Neural cell (in vitro differentiated cells): ENCODE measurements at regions not wholly inside any gene's neighbourhood (a gene's known extent, or its start where the extent isn't known, plus 50 kb on each side); places are given as distances from the start of the nearest gene placed in this dataset.

ENCODE experiments used
- H2AFZ ChIP-seq: fragments of 200-600, 300-800 bp; sonication (generic), shearing (Covaris generic); 2 replicates; pipeline ENCODE4 v1.6.0; 2014; ENCODE audit warnings: low read depth, mild to moderate bottlenecking, antibody characterized with exemption, low read length, moderate library complexity
- H3F3A ChIP-seq: fragments of 200-600 bp; shearing (Covaris generic); 2 replicates; pipeline ENCODE4 v1.6.1; 2016; ENCODE audit warnings: mild to moderate bottlenecking, moderate library complexity, mixed read lengths, antibody characterized with exemption, low read length; ENCODE audit not compliant: insufficient read depth, poor library complexity, severe bottlenecking
- H3K27ac ChIP-seq: fragments of 200-600, 300-800 bp; sonication (generic), shearing (Covaris generic); 2 replicates; pipeline ENCODE4 v1.5.1; 2014; ENCODE audit warnings: mild to moderate bottlenecking, low read length, moderate library complexity
- H3K27me3 ChIP-seq: fragments of 300-800, 200-600 bp; sonication (generic), shearing (Covaris generic); 2 replicates; pipeline ENCODE4 v1.6.0; 2014; ENCODE audit warnings: mild to moderate bottlenecking, low read depth, low read length, moderate library complexity; ENCODE audit not compliant: insufficient read depth
- H3K36me3 ChIP-seq: fragments of 300-800, 200-600 bp; sonication (generic), shearing (Covaris generic); 2 replicates; pipeline ENCODE4 v1.5.1; 2014; ENCODE audit warnings: mild to moderate bottlenecking, antibody characterized with exemption, low read length, moderate library complexity; ENCODE audit not compliant: insufficient read depth
- H3K4me2 ChIP-seq: fragments of 300-800, 200-600 bp; sonication (generic), shearing (Covaris generic); 2 replicates; pipeline ENCODE4 v1.6.0; 2014; ENCODE audit warnings: mild to moderate bottlenecking, low read length
- H3K4me3 ChIP-seq: fragments of 300-800, 200-600 bp; sonication (generic), shearing (Covaris generic); 2 replicates; pipeline ENCODE4 v1.5.1; 2014; ENCODE audit warnings: mild to moderate bottlenecking, low read length, moderate library complexity
- H3K79me2 ChIP-seq: fragments of 200-600 bp; shearing (Covaris generic); replicated peaks from 2 replicates; pipeline ENCODE4 v1.6.0; 2014; ENCODE audit warnings: mild to moderate bottlenecking, low read length, moderate library complexity; ENCODE audit not compliant: insufficient read depth
- H3K9ac ChIP-seq: fragments of 300-800, 200-600 bp; sonication (generic), shearing (Covaris generic); 2 replicates; pipeline ENCODE4 v1.6.1; 2016; ENCODE audit warnings: mild to moderate bottlenecking, low read length, mixed read lengths
- H3K9me2 ChIP-seq: fragments of 200-600 bp; shearing (Covaris generic); 2 replicates; pipeline ENCODE4 v1.6.1; 2016; ENCODE audit warnings: mild to moderate bottlenecking, low read length, mixed read lengths; ENCODE audit not compliant: insufficient read depth
- H3K9me3 ChIP-seq: fragments of 200-600, 300-800 bp; sonication (generic), shearing (Covaris generic); 2 replicates; pipeline ENCODE4 v1.6.1; 2016; ENCODE audit warnings: mild to moderate bottlenecking, mixed run types, low read length, moderate library complexity, mixed read lengths
- H4K20me1 ChIP-seq: fragments of 200-600 bp; shearing (Covaris generic); 2 replicates; pipeline ENCODE4 v1.6.1; 2016; ENCODE audit warnings: mild to moderate bottlenecking, mixed run types; ENCODE audit not compliant: insufficient read depth
- EP300 ChIP-seq: fragments of 450-650 bp; conservative IDR thresholded peaks from 2 replicates; pipeline ENCODE4 v1.6.1; 2014; ENCODE audit warnings: antibody characterized with exemption, mild to moderate bottlenecking, moderate library complexity; ENCODE audit not compliant: poor library complexity, severe bottlenecking
- EZH2 ChIP-seq: fragments of 200-600, 300-800 bp; shearing (Covaris generic), sonication (generic); IDR thresholded peaks from 2 replicates; pipeline ENCODE4 v1.6.1; 2014; ENCODE audit warnings: antibody characterized with exemption, low read length, borderline replicate concordance, mild to moderate bottlenecking; ENCODE audit not compliant: insufficient read depth, poor library complexity, severe bottlenecking
- MXI1 ChIP-seq: fragments of 450-650 bp; conservative IDR thresholded peaks from 2 replicates; pipeline ENCODE4 v1.6.1; 2014; ENCODE audit warnings: antibody characterized with exemption, mild to moderate bottlenecking; ENCODE audit not compliant: poor library complexity, severe bottlenecking
- POLR2AphosphoS5 ChIP-seq: IDR thresholded peaks from 2 replicates; pipeline ENCODE4 v1.6.1; 2012
- RAD21 ChIP-seq: fragments of 450-650 bp; conservative IDR thresholded peaks from 2 replicates; pipeline ENCODE4 v1.6.1; 2014; ENCODE audit warnings: antibody characterized with exemption, mild to moderate bottlenecking, moderate library complexity
- SMC3 ChIP-seq: fragments of 450-650 bp; conservative IDR thresholded peaks from 2 replicates; pipeline ENCODE4 v1.6.1; 2014; ENCODE audit warnings: antibody characterized with exemption, mild to moderate bottlenecking, moderate library complexity; ENCODE audit not compliant: poor library complexity
- TAF1 ChIP-seq: IDR thresholded peaks from 2 replicates; pipeline ENCODE4 v1.6.1; 2012; ENCODE audit warnings: low read depth
- TF ChIP-seq, protein P1 (sequence below): IDR thresholded peaks from 2 replicates; pipeline ENCODE4 v1.6.1; 2012; ENCODE audit warnings: borderline replicate concordance
- TF ChIP-seq, protein P2 (sequence below): fragments of 450-650 bp; IDR thresholded peaks from 2 replicates; pipeline ENCODE4 v1.5.1; 2014; ENCODE audit warnings: antibody characterized with exemption, mild to moderate bottlenecking, moderate library complexity; ENCODE audit not compliant: poor library complexity, severe bottlenecking

DNA sequence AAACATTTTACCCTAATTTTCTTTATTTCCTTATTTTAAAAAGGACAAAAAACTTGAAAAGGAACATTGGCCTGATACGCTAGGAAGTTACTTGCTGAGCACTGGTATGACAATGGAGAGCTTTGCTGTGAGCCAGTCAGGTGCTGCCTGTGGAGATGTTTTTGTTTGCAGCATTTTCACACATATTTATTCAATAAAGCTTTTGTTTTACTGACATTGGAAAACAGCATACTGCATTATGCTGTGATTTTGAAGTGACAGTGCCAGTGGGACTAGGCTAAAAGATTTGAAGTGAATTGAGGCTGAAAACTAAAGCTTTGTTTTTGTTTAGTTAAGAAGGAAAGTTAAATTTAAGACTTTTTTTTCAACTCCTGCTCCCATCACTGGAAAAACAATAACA lies 470.7 kb upstream of the ZEB2 start:
- Histone ChIP-seq H3K36me3 (no peaks in the 10 kb centered on the region), H4K20me1 (no peaks in the 10 kb centered on the region), H3K79me2 (no peaks in the 10 kb centered on the region), H3F3A (no peaks in the 10 kb centered on the region), H3K9ac (no peak overlapping the region), H3K9me3 (peaks cover 4% of the 10 kb centered on the region), H3K4me3 (no peak overlapping the region), H2AFZ (no peak overlapping the region), H3K27ac (no peak overlapping the region), H3K4me2 (no peak overlapping the region), H3K27me3 (no peaks in the 10 kb centered on the region), H3K9me2 (no peaks in the 10 kb centered on the region)
- TF ChIP-seq MXI1 (no peak), TAF1 (no peak), POLR2AphosphoS5 (no peak), EP300 (no peak), RAD21 (no peak), EZH2 (no peak), SMC3 (no peak)
- TF ChIP-seq, protein P1, sequence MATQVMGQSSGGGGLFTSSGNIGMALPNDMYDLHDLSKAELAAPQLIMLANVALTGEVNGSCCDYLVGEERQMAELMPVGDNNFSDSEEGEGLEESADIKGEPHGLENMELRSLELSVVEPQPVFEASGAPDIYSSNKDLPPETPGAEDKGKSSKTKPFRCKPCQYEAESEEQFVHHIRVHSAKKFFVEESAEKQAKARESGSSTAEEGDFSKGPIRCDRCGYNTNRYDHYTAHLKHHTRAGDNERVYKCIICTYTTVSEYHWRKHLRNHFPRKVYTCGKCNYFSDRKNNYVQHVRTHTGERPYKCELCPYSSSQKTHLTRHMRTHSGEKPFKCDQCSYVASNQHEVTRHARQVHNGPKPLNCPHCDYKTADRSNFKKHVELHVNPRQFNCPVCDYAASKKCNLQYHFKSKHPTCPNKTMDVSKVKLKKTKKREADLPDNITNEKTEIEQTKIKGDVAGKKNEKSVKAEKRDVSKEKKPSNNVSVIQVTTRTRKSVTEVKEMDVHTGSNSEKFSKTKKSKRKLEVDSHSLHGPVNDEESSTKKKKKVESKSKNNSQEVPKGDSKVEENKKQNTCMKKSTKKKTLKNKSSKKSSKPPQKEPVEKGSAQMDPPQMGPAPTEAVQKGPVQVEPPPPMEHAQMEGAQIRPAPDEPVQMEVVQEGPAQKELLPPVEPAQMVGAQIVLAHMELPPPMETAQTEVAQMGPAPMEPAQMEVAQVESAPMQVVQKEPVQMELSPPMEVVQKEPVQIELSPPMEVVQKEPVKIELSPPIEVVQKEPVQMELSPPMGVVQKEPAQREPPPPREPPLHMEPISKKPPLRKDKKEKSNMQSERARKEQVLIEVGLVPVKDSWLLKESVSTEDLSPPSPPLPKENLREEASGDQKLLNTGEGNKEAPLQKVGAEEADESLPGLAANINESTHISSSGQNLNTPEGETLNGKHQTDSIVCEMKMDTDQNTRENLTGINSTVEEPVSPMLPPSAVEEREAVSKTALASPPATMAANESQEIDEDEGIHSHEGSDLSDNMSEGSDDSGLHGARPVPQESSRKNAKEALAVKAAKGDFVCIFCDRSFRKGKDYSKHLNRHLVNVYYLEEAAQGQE, result no peak
- TF ChIP-seq, protein P2, sequence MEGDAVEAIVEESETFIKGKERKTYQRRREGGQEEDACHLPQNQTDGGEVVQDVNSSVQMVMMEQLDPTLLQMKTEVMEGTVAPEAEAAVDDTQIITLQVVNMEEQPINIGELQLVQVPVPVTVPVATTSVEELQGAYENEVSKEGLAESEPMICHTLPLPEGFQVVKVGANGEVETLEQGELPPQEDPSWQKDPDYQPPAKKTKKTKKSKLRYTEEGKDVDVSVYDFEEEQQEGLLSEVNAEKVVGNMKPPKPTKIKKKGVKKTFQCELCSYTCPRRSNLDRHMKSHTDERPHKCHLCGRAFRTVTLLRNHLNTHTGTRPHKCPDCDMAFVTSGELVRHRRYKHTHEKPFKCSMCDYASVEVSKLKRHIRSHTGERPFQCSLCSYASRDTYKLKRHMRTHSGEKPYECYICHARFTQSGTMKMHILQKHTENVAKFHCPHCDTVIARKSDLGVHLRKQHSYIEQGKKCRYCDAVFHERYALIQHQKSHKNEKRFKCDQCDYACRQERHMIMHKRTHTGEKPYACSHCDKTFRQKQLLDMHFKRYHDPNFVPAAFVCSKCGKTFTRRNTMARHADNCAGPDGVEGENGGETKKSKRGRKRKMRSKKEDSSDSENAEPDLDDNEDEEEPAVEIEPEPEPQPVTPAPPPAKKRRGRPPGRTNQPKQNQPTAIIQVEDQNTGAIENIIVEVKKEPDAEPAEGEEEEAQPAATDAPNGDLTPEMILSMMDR, result no peak

DNA sequence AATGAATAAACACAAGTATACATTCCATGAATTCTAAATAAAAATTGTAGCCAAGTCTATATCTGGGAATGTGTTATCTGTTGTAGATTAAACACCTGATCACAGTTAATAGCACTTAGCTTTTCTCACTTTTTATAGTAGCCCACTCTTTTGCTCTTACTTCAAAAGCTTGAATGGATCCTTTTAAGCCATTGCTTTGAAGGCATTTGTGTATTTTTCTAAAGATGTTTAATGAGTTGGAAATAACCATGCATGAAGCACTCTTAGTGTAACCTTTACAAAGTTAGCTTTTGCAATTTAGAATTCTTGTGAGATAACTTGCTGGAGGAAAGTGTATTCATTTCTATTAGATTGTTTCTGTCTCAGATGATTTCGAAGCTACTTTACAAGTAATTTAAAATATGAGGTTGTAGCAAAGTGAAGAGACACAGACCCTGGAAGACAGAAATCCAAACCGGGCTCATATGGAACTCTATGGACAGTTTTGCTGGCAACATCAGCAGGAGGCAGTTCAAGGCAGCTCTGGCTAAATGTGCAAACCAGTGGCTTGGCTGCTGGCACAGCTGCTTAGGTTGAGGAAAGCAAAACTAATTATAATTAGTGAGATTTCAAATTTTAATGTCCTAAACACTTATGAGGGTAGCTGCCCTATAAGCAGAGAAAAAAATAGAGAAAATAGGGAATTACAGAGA lies 469.8 kb upstream of the ZEB2 start:
- H3K36me3 ChIP-seq, result no peaks in the 10 kb centered on the region
- H3F3A ChIP-seq, result no peaks in the 10 kb centered on the region
- no peak overlapping the region for H3K4me3 ChIP-seq
- no peak overlapping the region for H3K4me2 ChIP-seq
- TF ChIP-seq POLR2AphosphoS5, result no peak
- no peak for TF ChIP-seq RAD21
- TF ChIP-seq, protein P2, result no peak
- no peak for TF ChIP-seq TAF1
- TF ChIP-seq MXI1, result no peak
- no peak for TF ChIP-seq EZH2
- no peak for TF ChIP-seq EP300
- TF ChIP-seq, protein P1, result no peak
- TF ChIP-seq SMC3, result no peak
- H2AFZ ChIP-seq, result no peak overlapping the region
- H3K9ac ChIP-seq, result no peak overlapping the region
- H3K27ac ChIP-seq, result no peak overlapping the region
- no peaks in the 10 kb centered on the region for H3K79me2 ChIP-seq
- H3K9me3 ChIP-seq, result peaks cover 4% of the 10 kb centered on the region
- no peaks in the 10 kb centered on the region for H3K27me3 ChIP-seq
- no peaks in the 10 kb centered on the region for H3K9me2 ChIP-seq
- no peaks in the 10 kb centered on the region for H4K20me1 ChIP-seq
